ENCODE measurements at regions not wholly inside any gene's neighbourhood (a gene's known extent, or its start where the extent isn't known, plus 50 kb on each side); places are given as distances from the start of the nearest gene placed in this dataset.
"Not testable (repeated sequence)": the region's sequence is repeated elsewhere in the genome, so short reads cannot be mapped to it uniquely, and the experiment has no call there.

DNA sequence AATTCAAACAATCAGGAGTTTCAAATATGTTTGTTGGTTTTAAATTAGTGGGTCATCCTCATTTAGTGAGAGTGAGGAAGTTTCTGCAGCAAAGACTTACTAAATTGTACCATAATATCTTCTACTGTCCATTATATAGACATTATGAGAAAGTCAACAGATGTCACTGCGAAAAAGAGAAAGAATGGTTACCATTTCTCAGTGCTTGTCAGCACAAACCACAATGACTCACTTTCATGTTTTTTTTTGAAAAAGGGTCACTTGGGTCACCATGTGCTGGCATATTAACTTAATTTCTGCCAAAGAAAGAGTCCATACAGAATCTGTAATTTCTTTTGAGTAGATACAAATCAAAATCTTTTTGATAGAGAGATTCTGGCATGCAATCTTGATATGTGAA, 924.6 kb upstream of the FAT3 start:
- H3K36me3 Mint-ChIP-seq (ENCODE audit: low read depth) = no peaks in the 10 kb centered on the region
- no peaks in the 10 kb centered on the region for H3K27me3 Mint-ChIP-seq (ENCODE audit: low read depth, poor library complexity)
- DNase-seq = no peak

DNA sequence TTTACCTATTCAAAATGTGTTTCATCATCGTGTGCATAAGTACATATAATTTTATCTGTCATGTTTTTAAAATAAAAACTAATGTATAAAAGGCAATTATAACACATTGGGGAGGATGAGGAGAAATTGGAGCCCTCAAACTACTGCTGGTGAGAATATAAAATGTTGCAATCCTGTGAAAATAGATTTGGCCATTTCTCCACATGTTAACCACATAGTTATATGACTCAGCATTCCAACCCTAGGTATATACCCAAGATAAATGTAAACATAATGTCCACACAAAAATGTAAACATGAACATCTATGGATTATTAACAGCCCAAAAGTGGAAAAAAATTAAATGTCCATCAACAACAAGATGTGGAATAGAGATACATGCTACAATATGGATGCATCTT, 928.0 kb upstream of the FAT3 start:
- Mint-ChIP-seq H3K27me3 (ENCODE audit: low read depth, poor library complexity) (no peaks in the 10 kb centered on the region), H3K36me3 (ENCODE audit: low read depth) (no peaks in the 10 kb centered on the region), H3K4me1 (no peaks in the 10 kb centered on the region), H3K4me3 (no peak overlapping the region), H3K9me3 (no peaks in the 10 kb centered on the region), H3K27ac (no peak overlapping the region)
- DNase-seq = no peak
- no peak for TF ChIP-seq CTCF (IDR thresholded peaks at IDR 0.05)

More for the DNA sequence above, 924.6 kb upstream of the FAT3 start:
- no peak for TF ChIP-seq CTCF (IDR thresholded peaks at IDR 0.05)
- Mint-ChIP-seq H3K9me3 (no peaks in the 10 kb centered on the region), H3K27ac (no peak overlapping the region), H3K4me3 (no peak overlapping the region), H3K4me1 (peaks cover 9% of the 10 kb centered on the region)

- H3K9me3 Mint-ChIP-seq = no peaks in the 10 kb centered on the region
- DNase-seq = no peak
- H3K27me3 Mint-ChIP-seq (ENCODE audit: low read depth, poor library complexity) = no peaks in the 10 kb centered on the region
- TF ChIP-seq CTCF (IDR thresholded peaks at IDR 0.05) = no peak
- no peaks in the 10 kb centered on the region for H3K4me1 Mint-ChIP-seq
- H3K27ac Mint-ChIP-seq = no peak overlapping the region
- no peaks in the 10 kb centered on the region for H3K36me3 Mint-ChIP-seq (ENCODE audit: low read depth)
- H3K4me3 Mint-ChIP-seq = no peak overlapping the region
Measured at GRCh38 chr11:91295591-91295990, 929.0 kb upstream of the FAT3 start.

- TF ChIP-seq CTCF (IDR thresholded peaks at IDR 0.05) = no peak
Measured at GRCh38 chr11:91293119-91293518, 931.5 kb upstream of the FAT3 start.

DNA sequence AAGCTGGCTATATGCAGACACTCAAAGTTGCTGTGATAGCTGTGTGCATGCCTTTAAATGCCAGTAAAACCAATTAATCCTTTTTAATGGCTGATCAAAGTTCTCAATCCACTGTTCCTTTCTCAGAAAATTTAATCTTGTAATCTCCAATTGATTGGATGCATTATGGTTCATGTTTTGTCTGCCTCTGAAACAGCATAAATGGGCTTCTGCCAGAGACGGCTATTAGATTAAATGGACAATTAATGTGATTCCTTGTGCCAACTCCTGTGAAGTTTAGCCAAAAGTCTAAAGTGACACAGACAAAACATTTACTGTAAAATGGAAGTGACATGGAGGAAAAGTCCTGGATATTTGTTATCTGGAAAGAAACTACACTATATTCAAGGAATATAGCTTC, 952.5 kb upstream of the FAT3 start:
- no peaks in the 10 kb centered on the region for H3K36me3 Mint-ChIP-seq (ENCODE audit: low read depth)

More at GRCh38 chr11:91293119-91293518, 931.5 kb upstream of the FAT3 start:
- Mint-ChIP-seq H3K9me3 (no peaks in the 10 kb centered on the region), H3K36me3 (ENCODE audit: low read depth) (no peaks in the 10 kb centered on the region), H3K4me3 (no peak overlapping the region), H3K27ac (no peak overlapping the region), H3K27me3 (ENCODE audit: low read depth, poor library complexity) (no peaks in the 10 kb centered on the region), H3K4me1 (no peaks in the 10 kb centered on the region)
- DNase-seq = no peak

DNA sequence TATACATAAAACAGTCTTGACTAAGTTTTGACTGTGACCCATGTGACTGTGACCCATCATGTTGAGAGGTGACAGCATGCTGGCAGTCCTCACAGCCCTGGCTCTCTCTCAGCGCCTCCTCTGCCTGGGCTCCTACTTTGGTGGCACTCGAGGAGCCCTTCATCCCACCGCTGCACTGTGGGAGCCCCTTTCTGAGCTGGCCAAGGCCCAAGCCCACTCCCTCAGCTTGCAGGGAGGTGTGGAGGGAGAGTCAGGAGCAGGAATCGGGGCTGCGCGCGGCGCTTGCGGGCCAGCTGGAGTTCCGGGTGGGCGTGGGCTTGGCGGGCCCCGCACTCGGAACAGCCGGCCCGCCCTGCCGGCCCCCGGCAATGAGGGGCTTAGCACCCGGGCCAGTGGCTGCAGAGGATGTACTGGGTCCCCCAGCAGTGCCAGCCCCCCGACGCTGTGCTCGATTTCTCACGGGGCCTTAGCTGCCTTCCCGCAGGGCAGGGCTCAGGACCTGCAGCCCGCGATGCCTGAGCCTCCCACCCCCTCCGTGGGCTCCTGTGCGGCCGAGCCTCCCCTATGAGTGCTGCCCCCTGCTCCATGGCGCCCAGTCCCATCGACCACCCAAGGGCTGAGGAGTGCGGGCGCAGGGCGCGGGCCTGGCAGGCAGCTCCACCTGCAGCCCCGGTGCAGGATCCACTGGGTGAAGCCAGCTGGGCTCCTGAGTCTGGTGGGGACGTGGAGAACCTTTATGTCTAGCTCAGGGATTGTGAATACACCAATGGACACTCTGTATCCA, 955.9 kb upstream of the FAT3 start:
- H3K36me3 Mint-ChIP-seq (ENCODE audit: low read depth); H3K27ac Mint-ChIP-seq; DNase-seq; H3K4me1 Mint-ChIP-seq; H3K9me3 Mint-ChIP-seq; H3K4me3 Mint-ChIP-seq; H3K27me3 Mint-ChIP-seq (ENCODE audit: low read depth, poor library complexity): not testable (repeated sequence)

More for the DNA sequence above, 952.5 kb upstream of the FAT3 start:
- Mint-ChIP-seq H3K4me1 (no peaks in the 10 kb centered on the region), H3K4me3 (no peak overlapping the region), H3K27me3 (ENCODE audit: low read depth, poor library complexity) (no peaks in the 10 kb centered on the region), H3K27ac (no peak overlapping the region), H3K9me3 (no peaks in the 10 kb centered on the region)
- no peak for DNase-seq
- no peak for TF ChIP-seq CTCF (IDR thresholded peaks at IDR 0.05)

Measured in nephron progenitor cell (in vitro differentiated cells).